ENCODE measurements at regions not wholly inside any gene's neighbourhood (a gene's known extent, or its start where the extent isn't known, plus 50 kb on each side); places are given as distances from the start of the nearest gene placed in this dataset.

DNA sequence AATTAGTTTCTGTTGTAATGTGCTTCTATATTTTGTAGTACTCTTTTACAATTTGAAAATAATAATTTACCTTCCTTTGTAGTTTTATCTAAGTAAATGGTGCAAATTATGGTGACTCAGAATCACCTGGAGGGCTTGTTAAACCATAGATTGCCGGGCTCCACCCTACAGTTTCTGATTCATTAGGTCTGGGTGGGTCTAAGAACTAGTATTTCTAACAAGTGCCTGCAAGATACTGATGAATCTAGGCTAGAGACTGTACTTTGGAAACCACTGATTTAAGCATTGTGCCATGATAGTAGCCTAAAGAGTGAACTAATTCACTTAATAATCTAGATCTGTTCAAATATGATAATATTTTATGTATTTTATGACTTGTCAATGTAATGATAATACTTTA lies 437.4 kb upstream of the SPRY2 start:
- H3K9ac ChIP-seq (ENCODE audit: control insufficient read depth, insufficient read depth, low read length) = no peak overlapping the region
- DNase-seq (ENCODE audit: low read depth, low spot score) = no peak
- TF ChIP-seq FOS (IDR thresholded peaks at IDR 0.05; ENCODE audit: borderline replicate concordance, extremely low read depth, insufficient read length) (no peak), BACH1 (IDR thresholded peaks at IDR 0.05; ENCODE audit: borderline replicate concordance) (no peak), DPF2 (IDR thresholded peaks at IDR 0.05) (no peak), HCFC1 (IDR thresholded peaks at IDR 0.05; ENCODE audit: low read length) (no peak), SMAD5 (IDR thresholded peaks at IDR 0.05; ENCODE audit: low read depth) (no peak), ZNF24 (IDR thresholded peaks at IDR 0.05) (no peak), SMAD1 (IDR thresholded peaks at IDR 0.05; ENCODE audit: low read depth, partially characterized antibody) (no peak), RB1 (IDR thresholded peaks at IDR 0.05; ENCODE audit: borderline replicate concordance) (no peak), IKZF1 (conservative IDR thresholded peaks at IDR 0.05) (no peak), CHD2 (IDR thresholded peaks at IDR 0.05; ENCODE audit: borderline replicate concordance, low read depth, low read length) (no peak), HDGF (IDR thresholded peaks at IDR 0.05) (no peak), NFYB (IDR thresholded peaks at IDR 0.05; ENCODE audit: insufficient read depth, low read depth, low read length) (no peak), MTA3 (IDR thresholded peaks at IDR 0.05; ENCODE audit: borderline replicate concordance, low read length) (no peak), JUND (IDR thresholded peaks at IDR 0.05; ENCODE audit: low read depth, low read length) (no peak), POU2F2 (IDR thresholded peaks at IDR 0.05; ENCODE audit: borderline replicate concordance, low read depth, low read length) (no peak)
- TF ChIP-seq, protein P1, sequence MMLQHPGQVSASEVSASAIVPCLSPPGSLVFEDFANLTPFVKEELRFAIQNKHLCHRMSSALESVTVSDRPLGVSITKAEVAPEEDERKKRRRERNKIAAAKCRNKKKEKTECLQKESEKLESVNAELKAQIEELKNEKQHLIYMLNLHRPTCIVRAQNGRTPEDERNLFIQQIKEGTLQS (IDR thresholded peaks at IDR 0.05; ENCODE audit: borderline replicate concordance, extremely low read depth, low read depth, low read length) = no peak
- TF ChIP-seq, protein P2, sequence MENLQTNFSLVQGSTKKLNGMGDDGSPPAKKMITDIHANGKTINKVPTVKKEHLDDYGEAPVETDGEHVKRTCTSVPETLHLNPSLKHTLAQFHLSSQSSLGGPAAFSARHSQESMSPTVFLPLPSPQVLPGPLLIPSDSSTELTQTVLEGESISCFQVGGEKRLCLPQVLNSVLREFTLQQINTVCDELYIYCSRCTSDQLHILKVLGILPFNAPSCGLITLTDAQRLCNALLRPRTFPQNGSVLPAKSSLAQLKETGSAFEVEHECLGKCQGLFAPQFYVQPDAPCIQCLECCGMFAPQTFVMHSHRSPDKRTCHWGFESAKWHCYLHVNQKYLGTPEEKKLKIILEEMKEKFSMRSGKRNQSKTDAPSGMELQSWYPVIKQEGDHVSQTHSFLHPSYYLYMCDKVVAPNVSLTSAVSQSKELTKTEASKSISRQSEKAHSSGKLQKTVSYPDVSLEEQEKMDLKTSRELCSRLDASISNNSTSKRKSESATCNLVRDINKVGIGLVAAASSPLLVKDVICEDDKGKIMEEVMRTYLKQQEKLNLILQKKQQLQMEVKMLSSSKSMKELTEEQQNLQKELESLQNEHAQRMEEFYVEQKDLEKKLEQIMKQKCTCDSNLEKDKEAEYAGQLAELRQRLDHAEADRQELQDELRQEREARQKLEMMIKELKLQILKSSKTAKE (IDR thresholded peaks at IDR 0.05; ENCODE audit: low read depth, poor library complexity, severe bottlenecking) = no peak
- TF ChIP-seq, protein P3, sequence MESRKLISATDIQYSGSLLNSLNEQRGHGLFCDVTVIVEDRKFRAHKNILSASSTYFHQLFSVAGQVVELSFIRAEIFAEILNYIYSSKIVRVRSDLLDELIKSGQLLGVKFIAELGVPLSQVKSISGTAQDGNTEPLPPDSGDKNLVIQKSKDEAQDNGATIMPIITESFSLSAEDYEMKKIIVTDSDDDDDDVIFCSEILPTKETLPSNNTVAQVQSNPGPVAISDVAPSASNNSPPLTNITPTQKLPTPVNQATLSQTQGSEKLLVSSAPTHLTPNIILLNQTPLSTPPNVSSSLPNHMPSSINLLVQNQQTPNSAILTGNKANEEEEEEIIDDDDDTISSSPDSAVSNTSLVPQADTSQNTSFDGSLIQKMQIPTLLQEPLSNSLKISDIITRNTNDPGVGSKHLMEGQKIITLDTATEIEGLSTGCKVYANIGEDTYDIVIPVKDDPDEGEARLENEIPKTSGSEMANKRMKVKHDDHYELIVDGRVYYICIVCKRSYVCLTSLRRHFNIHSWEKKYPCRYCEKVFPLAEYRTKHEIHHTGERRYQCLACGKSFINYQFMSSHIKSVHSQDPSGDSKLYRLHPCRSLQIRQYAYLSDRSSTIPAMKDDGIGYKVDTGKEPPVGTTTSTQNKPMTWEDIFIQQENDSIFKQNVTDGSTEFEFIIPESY (IDR thresholded peaks at IDR 0.05) = no peak
- TF ChIP-seq, protein P4, sequence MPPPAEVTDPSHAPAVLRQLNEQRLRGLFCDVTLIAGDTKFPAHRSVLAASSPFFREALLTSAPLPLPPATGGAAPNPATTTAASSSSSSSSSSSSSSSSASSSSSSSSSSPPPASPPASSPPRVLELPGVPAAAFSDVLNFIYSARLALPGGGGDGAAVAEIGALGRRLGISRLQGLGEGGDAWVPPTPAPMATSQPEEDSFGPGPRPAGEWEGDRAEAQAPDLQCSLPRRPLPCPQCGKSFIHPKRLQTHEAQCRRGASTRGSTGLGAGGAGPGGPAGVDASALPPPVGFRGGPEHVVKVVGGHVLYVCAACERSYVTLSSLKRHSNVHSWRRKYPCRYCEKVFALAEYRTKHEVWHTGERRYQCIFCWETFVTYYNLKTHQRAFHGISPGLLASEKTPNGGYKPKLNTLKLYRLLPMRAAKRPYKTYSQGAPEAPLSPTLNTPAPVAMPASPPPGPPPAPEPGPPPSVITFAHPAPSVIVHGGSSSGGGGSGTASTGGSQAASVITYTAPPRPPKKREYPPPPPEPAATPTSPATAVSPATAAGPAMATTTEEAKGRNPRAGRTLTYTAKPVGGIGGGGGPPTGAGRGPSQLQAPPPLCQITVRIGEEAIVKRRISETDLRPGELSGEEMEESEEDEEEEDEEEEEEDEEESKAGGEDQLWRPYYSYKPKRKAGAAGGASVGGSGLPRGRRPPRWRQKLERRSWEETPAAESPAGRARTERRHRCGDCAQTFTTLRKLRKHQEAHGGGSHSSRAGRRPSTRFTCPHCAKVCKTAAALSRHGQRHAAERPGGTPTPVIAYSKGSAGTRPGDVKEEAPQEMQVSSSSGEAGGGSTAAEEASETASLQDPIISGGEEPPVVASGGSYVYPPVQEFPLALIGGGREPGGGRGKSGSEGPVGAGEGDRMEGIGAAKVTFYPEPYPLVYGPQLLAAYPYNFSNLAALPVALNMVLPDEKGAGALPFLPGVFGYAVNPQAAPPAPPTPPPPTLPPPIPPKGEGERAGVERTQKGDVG (CRISPR knock-in tag; IDR thresholded peaks at IDR 0.05) = no peak
- no peaks in the 10 kb centered on the region for H3K9me3 ChIP-seq (replicated peaks; ENCODE audit: control insufficient read depth, insufficient read depth, low read length)
- H3K4me2 ChIP-seq (ENCODE audit: control insufficient read depth, insufficient read depth) = no peak overlapping the region
- no peak overlapping the region for H2AFZ ChIP-seq (ENCODE audit: control insufficient read depth, low read depth, low read length)
- no peaks in the 10 kb centered on the region for H3K79me2 ChIP-seq (ENCODE audit: control insufficient read depth, insufficient read depth, low read length)
- H3K4me3 ChIP-seq = no peak overlapping the region
- POLR2A ChIA-PET = no interaction called here
- no peak for FAIRE-seq
- H3K4me1 ChIP-seq (ENCODE audit: control insufficient read depth, insufficient read depth, low read length) = no peaks in the 10 kb centered on the region
- H3K27me3 ChIP-seq (replicated peaks in 1 of 2; ENCODE audit: control insufficient read depth in 2 of 2, insufficient read depth in 2 of 2, low read length in 1 of 2) = no peaks in the 10 kb centered on the region
- WGBS (ENCODE audit: insufficient coverage, insufficient replicate concordance, low lambda C conversion rate, missing lambda C conversion rate) = 0% methylated on average over 1 of the region's 1 CpG
- RAD21 ChIA-PET (ENCODE audit: unreplicated experiment) = no interaction called here
- H3K36me3 ChIP-seq (ENCODE audit: control insufficient read depth in 2 of 2, insufficient read depth in 2 of 2, low read length in 1 of 2) = no peaks in the 10 kb centered on the region
- no peak overlapping the region for H3K27ac ChIP-seq (ENCODE audit: control insufficient read depth, insufficient read depth)
- intact Hi-C loops (cut with micrococcal nuclease; ENCODE audit: unreplicated experiment) (no loop called here), in situ Hi-C loops (cut with MboI) (no loop called here)
- no peak for ATAC-seq
- SMC1A ChIA-PET (ENCODE audit: uncharacterized antibody, unreplicated experiment) = interaction anchor here (0.6 kb wide), 1 partner anchor 214 kb away, joined by 3 read pairs; no protein-coding TSS in a partner anchor
- BruUV-seq (replicated peaks) = no TSS peak
- CTCF ChIA-PET = no interaction called here
- no peaks in the 10 kb centered on the region for H4K20me1 ChIP-seq (ENCODE audit: control insufficient read depth, insufficient read depth)

Data from GM12878 (cell line).